GM21576 (cell line): ENCODE measurements at regions not wholly inside any gene's neighbourhood (a gene's known extent, or its start where the extent isn't known, plus 50 kb on each side); places are given as distances from the start of the nearest gene placed in this dataset.

Source experiments
- ATAC-seq: cut with Tn5 transposase; IDR thresholded peaks from one replicate; pipeline ENCODE4 v1.9.1; 2021; ENCODE audit warnings: mild to moderate bottlenecking, moderate library complexity; ENCODE audit not compliant: unreplicated experiment

DNA sequence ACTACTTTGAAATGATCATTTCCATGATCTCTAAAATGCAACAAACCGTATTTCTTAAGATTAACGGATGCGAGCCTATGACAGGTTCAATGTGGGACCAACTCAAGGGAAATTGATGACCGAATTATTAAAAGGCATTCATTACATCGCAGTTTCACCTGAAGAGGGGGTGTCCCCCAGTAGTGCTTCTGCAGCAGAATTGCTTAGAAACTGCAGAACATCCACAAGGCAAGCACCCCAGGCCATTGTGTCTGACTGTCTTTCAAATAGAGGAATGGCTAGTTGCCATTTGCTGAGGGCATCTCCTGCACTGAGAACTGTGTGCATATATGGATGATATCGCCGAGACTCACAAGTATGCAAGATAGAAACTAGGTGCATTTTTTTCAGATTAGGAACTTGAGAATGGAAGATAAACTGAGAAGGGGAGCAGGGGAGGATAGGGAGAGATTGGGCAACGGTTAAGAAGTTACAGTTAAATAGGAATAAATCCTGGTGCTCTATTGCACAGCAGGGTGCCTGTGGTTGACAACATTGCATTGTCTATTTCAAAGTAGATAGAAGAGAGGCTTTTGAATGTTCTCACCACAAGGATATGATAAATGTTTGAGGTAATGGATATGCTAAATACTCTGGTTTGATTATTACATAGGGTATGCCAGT is 234.3 kb upstream of the PLEKHG7 start:
- ATAC-seq = no peak

DNA sequence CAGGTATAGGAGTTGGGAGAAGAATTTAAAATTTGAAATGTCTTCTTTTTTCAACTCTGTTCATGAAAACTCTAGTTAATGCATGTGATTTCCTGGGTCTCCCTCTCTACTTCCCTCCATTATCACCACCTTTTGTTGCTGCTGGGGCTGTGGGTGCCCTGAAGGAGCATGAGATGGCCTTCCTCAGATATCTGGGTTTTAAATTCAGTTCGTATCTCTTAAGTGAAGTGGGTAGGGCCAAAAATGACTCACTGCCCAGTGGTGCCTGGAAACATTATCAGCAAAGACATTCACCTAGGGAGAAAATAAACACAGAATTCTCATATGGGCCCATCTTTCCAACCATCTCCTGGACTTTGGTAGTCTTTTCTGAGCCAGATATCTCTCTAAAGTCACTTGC is 234.9 kb upstream of the PLEKHG7 start:
- ATAC-seq = no peak

DNA sequence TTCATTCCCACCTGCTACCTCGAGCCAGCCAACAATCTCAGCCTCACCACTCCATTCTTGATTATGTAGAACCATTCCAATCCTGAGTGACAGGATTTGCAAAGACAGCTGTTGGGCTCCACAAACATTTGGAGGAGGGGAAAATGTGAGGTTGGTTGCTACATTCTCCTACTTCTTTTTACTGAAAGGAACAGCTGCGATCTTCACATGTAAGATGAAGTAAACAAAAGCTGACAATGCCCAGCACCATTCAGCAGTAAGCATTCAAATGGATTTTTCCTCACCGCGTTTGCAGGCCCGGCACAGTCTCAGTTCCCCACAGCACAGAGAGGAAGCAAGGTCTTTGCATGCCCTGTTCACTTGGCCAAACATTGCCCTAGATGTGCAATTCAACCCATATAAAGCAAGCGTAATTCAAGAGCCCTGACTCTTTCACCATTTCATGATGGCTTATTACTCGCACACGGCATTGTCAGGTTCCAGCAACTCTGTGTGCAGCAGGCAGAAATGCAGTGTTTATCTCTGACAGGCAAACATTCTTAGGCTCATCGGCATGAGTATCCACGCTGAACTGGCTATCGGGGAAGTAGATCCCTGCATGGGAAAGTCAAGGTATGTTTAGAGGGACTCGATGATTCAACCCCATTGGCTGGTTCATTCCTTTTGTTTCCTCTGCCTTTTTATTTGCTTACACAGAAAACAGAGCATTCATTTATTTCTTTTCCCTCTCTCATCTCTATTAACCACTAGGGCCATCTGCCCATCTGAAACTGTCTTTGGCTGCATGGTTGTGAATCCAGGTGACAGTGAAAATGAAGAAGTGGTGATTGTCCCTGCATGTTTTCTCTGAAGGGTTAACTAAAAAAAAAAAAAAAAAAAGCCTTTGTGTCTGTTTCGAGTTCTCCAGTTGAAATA is 236.1 kb upstream of the PLEKHG7 start:
- peak; percentile 34 for ATAC-seq

DNA sequence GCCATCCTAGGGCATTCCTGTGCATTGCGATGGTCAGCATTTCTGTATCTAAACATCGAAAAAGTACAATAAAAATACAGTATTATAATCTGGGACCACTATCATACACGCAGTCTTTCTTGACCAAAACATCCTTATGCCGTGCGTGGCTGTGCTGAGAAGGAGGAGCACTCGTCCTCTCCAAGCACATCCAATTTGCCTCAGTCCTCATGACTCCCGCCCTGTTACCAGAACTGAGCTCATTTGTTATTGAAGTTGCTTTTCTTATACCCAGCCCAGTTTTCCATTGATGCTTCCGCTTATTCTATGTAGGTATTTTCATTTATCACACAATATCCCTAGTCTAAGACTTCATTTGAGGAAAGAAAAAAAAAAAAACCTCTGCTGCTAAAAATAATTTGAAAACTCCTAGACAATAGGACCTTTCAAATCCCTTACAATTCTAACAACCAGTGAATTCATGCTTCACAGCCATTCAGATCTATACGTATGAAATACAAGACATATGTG is 236.9 kb upstream of the PLEKHG7 start:
- ATAC-seq = no peak

DNA sequence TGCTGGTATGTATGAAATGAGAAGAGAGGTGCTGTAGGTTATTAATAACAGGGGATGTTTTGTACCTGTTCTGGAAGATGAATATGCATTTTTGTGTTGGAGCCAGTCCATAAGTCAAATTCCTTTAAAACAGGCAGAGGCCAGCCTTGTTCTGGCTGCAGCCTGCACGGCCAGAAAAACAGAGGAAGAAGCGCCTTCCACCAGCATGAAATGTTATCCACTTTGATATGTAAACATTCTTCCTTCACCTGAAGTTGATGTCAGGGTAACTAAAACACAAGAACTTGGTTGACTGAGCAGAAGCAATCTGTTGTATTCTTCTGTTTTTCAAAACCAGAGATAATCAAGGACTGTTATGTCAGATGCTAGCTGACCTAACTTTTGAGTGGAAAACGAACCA is 237.9 kb upstream of the PLEKHG7 start:
- ATAC-seq = no peak

DNA sequence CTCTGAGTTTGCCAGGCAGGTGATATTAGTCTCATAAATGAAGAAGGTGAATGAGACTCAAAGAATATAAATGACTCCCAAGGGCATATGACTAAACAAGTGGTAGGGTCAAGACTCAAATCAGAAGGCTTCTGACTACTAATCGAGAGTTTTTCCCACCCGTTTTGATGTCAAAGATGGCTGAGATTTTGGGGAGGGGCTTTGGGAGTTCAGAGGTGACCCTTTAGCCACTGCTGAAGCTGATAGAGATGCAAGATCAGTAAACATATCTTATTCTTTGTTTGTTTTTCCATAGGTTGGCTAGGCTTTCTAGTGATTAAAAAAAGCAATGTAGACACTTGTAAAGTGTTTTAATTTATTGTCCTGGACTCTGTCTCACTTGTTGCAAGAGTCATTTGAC is 239.6 kb upstream of the PLEKHG7 start:
- ATAC-seq = no peak

DNA sequence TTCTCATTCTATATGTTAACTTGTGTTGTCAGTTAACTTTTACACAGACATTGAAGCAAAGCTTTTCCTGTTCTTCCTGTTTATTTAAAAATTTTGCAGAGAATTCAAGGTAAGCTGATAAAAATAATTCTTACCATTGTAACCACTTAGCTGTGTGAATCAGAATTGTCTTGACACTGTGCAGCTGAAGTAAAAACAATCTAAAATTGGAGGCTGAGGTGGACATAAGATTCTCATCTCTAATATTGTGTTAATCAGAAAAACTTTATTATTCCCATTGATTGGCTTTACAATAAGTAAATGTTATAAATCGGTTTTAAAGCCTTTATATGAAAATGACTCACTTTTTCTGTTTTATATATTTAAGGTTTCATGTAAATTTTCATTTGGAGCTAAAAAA is 240.3 kb upstream of the PLEKHG7 start:
- ATAC-seq = no peak

DNA sequence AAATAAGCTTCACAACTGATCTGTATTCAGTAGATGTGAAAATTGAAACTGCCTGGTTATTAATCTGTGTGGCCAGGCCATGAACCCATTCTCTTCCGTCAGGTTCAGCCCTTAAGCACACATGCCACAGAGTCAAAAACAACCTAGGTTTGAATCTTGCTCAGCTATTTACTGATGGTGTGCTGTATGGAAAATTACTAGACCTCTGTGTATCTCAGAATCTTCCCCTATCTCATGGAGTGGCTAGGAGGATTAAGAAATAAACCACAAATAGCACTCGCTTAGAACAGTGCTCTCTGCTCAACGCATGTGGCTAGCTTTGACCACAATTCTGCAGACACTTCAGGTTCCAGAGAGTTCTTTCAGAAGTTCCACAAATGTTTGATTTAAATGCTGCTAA is 240.7 kb upstream of the PLEKHG7 start:
- peak; percentile 57 for ATAC-seq

DNA sequence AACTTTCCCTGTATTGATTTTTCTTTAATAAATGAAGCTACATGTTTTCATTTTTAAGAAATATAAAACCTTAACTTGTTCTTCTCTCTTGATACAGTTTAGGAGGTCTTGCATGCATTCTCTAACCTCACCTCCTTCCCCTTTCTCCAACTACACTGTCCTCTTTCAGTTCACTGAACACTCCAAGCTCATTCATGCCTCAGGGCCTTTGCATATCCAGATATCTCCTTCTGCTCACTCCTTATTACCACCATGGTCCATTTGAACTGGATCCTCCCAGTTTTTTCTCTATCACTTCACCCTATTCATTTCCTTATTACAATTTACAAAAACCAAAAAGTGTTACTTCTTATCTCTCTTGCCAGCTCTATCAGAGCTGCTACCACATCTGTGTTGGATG is 242.9 kb upstream of the PLEKHG7 start:
- ATAC-seq = no peak

DNA sequence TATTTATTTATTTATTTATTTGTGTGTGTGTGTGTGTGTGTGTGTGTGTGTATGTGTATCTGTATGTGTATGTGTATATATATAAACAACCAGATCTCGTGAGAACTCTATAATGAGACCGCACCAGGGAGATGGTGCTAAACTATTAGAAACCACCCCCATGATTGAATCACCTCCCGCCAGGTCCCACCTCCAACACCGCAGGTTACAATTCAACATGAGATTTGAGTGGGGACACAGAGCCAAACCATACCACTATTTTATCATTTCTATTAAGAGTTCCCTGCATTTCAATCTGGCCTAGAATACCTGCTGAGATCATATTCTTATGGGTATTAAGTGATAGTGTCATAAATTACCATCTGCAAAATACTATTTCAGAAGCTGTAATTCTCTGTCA is 243.8 kb upstream of the PLEKHG7 start:
- ATAC-seq = no peak

DNA sequence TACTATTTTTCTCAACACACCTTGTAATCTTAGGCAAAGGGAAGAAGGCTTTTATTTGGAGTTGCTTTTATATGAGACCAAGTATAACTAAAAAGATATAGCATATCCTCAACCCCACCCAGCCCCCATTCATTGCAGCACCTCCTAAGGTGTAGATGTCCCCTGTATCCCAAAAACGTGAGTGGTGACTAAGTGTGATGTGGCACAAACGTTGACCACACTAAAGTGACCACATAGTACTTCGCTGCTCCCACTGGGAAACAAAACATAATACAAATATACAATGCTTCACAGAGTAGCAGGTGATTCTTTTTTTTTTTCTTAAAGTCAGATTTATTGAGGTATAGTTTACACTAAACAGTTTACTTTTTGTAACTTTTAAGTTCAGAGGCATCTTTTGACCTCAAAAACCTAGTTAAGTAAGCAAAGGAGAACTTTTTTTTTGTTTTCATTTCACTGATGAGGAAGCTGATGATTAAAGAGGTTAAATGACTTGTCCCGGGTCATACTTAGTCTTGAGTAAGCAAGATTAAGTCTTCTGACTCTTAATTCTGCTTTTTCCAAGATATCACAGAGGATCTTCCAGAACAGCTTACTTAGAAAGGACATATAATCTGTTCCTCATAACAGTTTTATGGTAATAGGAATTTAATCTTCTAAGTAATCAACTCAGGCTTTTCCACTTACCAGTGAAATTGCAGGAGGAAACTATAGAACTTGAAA is 245.2 kb upstream of the PLEKHG7 start:
- ATAC-seq = no peak

DNA sequence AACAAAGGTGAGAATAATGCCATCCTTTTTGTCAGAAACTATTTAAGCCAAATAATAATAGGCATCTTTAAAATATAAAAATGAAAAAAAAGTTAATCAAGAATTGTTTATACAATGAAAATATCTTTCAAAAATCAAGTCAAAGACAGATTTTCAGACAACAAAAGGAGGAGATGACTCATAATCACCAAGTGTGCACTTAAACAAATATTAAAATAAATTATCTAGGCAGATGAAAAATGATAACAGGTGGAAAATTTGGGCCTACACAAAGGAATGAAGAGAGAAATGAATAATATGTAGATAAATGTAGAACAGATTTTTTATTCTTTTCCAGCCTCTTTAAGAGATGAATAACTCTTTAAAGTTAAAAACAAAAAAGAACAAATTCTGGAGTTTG is 250.0 kb upstream of the PLEKHG7 start:
- ATAC-seq = no peak

DNA sequence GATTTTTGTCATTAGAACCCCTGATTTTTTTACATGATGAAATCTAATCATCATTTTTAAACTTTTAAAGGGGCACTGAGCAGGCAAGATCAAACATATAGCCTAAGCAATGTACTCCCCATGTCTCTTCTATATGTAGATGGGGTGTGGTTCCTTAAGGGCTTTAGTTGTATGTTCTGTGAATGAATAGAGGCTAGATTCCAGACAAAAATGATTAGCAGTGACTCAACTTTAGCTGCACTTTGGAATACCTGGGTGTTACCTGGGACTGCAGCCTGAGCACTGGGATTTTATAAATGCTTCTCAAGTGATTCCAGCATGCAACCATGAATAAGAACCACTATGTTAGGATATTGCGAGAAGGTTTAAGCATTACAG is 256.7 kb upstream of the PLEKHG7 start:
- ATAC-seq = no peak

DNA sequence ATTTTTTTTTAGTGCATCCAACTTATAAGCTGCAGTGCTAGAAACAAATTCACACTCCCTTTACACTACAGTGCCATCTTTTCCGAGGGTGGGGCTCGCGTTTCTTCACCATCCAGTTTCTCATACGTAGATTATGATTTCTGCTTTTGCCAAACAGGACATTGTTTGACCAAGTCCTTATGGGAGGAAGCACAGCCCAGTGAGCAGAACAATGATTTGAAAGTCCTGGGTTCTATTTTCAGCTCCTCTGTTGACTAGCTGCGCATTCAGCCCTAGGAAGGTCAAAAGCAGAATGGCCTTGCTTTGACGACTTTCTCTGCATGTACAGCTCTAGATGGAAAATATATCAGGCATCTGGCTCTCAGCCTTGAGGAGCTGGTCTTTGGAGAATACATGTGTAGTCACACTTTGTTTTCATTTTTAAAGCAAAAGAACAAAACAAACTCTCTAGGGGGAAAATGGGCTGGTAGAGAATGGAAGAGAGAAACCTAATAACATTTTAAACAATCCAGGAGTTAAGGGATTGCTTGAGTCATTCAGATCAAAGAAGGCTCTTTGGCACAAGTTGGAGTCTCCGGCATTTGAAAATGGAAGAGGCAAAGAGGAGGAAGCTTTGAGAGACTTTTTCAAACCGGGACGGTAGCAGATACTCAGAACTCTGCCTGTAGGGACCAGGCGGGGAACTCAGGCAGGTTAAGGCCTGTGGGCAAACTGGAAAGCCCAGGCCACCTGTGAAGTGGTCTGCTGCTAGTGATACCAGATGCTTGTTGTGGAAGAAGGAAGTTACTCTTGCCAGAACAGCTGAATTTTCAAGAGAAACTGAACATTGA is 257.3 kb upstream of the PLEKHG7 start:
- ATAC-seq = peak; percentile 86

DNA sequence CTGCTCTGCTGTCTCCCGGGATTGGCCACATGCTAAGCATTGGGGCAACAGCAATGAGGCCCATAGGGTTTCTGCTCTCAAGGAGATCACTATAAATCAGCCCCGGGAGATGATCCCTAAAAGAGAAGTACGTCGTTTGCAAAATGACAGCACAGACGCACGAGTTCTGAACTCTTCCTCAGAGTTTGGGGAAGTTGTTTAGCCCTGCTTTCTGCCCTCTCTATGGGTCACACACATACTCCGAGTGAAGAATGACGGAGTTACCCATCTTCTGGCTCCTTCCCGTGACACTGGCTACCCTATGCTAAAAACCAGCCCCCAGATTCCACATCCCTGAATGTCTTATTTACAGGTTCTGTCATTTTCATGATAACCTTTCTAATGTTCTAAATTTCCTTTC is 258.0 kb upstream of the PLEKHG7 start:
- ATAC-seq = peak; percentile 35

DNA sequence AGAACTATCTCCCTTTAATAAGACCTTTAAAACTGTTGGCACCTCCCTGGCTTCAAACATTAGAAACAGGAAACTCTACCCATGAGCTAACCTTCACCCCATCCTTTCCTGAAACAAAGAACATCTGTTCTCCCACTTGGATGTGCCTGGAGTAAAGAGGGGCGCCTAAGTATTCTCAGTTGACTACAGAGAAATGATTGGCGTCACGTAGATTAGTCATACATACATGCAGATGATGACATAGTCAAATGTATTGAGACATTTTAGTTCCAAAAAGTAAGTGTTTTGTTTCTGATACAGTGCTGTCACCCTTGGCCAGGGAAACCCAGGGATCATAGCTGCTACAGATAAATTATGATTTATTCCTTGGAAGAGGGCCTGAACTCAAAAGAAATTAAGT is 260.0 kb upstream of the PLEKHG7 start:
- no peak for ATAC-seq

DNA sequence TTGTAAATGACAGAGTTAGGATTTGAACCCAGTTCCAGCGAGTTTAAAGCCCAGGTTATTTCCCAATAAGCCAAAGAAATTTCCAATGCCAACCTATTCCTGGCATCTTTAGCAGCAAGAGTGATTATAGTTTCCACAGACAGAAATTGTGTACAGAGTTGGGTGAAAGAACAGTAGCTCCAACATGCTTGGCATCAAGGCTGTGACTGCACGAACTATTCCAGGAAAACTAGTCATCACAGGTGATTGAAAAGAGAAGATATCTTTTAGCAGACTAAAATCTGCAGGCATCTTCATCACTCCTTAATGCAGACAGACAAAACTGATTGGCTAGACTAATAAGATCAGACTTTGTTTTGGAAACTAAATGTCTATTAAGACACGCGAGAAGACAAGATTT is 262.7 kb upstream of the PLEKHG7 start:
- no peak for ATAC-seq

DNA sequence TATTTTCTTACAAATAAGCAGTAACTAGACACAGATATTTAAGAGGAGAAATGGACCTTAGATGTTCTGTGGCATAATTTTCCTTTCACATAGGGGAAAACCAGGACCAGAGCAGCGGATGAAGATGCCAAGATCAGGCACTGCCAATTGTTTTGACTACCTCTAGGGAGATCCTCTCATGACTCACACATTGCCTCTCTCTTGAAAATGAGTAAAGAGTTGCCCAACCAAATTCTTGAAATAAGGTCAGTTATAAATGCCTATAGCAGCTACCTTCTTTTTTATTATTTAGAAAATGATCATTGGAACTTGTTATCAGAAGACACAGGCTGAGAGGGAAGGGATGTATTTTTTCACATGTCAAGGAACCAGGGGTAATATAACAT is 263.4 kb upstream of the PLEKHG7 start:
- no peak for ATAC-seq

DNA sequence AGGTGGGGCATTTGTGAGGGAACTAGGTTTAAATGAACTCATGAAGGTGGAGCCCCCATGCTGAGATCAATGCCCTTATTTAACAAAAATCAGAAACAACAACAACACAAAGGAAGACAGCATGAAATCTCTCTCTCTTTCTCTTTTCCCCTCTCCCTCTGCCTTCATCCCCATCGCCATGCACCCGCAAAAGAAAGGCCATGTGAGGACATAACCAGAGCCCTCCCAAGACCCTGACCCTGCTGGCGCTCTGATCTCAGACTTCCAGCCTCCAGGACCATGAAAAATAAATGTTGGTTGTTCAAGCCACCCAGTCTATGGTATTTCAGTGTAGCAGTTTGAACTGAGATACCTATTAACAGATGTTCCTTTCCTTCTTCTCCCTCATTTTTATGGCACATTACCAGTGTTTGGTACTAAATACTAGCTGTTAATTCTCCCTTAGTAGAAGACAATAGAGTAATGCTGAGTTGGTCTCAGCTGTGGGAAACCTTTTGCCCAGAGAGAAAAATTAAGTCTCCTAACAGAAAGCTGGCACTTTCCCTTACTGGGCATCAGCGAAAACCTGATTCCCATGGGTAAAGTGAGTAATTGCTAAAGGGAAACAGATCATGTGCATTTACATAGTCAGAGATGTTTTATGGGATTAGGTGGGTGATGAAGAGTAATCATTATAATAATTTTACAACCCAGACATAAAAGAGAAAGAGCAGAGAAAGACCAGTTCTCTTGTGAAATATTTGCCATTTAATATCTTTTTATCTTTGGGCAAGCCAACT is 264.0 kb upstream of the PLEKHG7 start:
- ATAC-seq = no peak

DNA sequence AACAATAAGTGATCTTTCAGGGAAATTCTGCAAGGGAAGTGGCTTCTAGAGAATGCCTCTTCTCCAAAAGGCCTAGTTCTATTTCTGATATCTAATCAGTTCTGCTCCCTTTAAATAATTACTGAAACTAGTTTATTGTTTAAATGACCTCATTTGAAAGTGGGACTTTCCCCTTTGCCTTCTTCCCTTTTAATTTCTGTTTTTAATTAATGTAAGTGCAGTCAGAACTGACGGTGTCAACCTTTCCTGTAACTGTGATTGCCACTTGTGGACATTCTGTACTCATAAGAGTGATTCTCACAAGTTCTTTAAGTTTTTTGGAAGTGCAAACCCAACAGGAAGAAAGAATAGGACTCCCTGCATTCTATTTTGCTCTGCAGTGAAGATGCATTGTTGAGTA is 265.3 kb upstream of the PLEKHG7 start:
- ATAC-seq = no peak
